K562 (cell line): ENCODE measurements at regions not wholly inside any gene's neighbourhood (a gene's known extent, or its start where the extent isn't known, plus 50 kb on each side); places are given as distances from the start of the nearest gene placed in this dataset.

Experiments used
- ATAC-seq: fragments of 200-7000 bp; cut with Tn5 transposase; 3 replicates; pipeline ENCODE4 v1.9.1; 2020; ENCODE audit warnings: moderate library complexity
- BruUV-seq: library from RNA; stranded (reverse); fragments of 400-500 nt; replicated peaks from 2 replicates; lab custom pipeline; 2021; lab: Mats Ljungman, UMichigan
- CTCF ChIA-PET: fragments of 300-600 bp; formaldehyde crosslinking; extraction: SDS; loops from one replicate; lab custom pipeline; 2021; ENCODE audit warnings: low intra/inter-chr PET ratio; lab: Yijun Ruan, JAX
- POLR2A ChIA-PET: fragments of 300-600, 350-650 bp; sonication (Branson Sonifier 250); formaldehyde crosslinking; extraction: SDS; loops from one replicate; lab custom pipeline; 2021; ENCODE audit warnings: antibody characterized with exemption, inconsistent platforms; lab: Yijun Ruan, JAX
- DNase-seq, 4 experiments: peaks; one replicate each; pipeline versions ENCODE4 v3.0.0 to v3.0.0-alpha.2; 2011 to 2018; ENCODE audit warnings: low spot score in 3 of 4, mixed read lengths in 3 of 4; ENCODE audit errors: extremely low read depth in 1 of 4
- FAIRE-seq: peaks from 2 replicates; lab custom pipeline; 2011; peaks lifted over from hg19 to GRCh38; lab: Jason Lieb, UNC
- H2AFZ ChIP-seq: 2 replicates; pipeline ENCODE4 v1.6.0; 2011; ENCODE audit warnings: low read depth, low read length, control low read depth, inconsistent platforms
- H3K27ac ChIP-seq: fragments of 200-600 bp; 3 replicates; pipeline ENCODE4 v1.8.0; 2011; ENCODE audit warnings: low read depth, mild to moderate bottlenecking, control low read depth, inconsistent platforms, low read length, moderate library complexity, mixed read lengths; ENCODE audit errors: extremely low read depth
- H3K27me3 ChIP-seq, 2 experiments: fragments of 300-600 bp in 1 of 2; 2 replicates in 1 of 2; 3 replicates in 1 of 2; pipeline versions ENCODE4 v1.6.0 to v1.8.0; 2011; ENCODE audit warnings: inconsistent platforms in 2 of 2, low read length in 2 of 2, mild to moderate bottlenecking in 1 of 2, mixed read lengths in 1 of 2, moderate library complexity in 1 of 2; ENCODE audit not compliant: control insufficient read depth in 2 of 2, insufficient read depth in 2 of 2
- H3K36me3 ChIP-seq: fragments of 300-600 bp; 3 replicates; pipeline ENCODE4 v1.8.0; 2011; ENCODE audit warnings: mild to moderate bottlenecking, low read length, inconsistent platforms; ENCODE audit not compliant: control insufficient read depth, insufficient read depth
- H3K4me1 ChIP-seq, 2 experiments: fragments of 200-600 bp in 1 of 2; replicated peaks in 1 of 2; 2 replicates in 1 of 2; 3 replicates in 1 of 2; pipeline versions ENCODE4 v1.5.1 to v1.8.0; 2011; ENCODE audit warnings: inconsistent platforms in 2 of 2, low read length in 2 of 2, mild to moderate bottlenecking in 1 of 2, mixed read lengths in 1 of 2, moderate library complexity in 1 of 2; ENCODE audit not compliant: control insufficient read depth in 2 of 2, insufficient read depth in 2 of 2
- H3K4me2 ChIP-seq: 2 replicates; pipeline ENCODE4 v1.6.1; 2011; ENCODE audit warnings: low read length, control low read depth, inconsistent platforms, mixed read lengths; ENCODE audit not compliant: insufficient read depth
- H3K4me3 ChIP-seq: fragments of 200-600 bp; sonication (generic), shearing (Covaris generic); 2 replicates; pipeline ENCODE4 v1.5.1; 2016; ENCODE audit warnings: control low read depth, inconsistent platforms
- H3K79me2 ChIP-seq: fragments of 200-600 bp; 3 replicates; pipeline ENCODE4 v1.8.0; 2011; ENCODE audit warnings: low read length, inconsistent platforms; ENCODE audit not compliant: control insufficient read depth, insufficient read depth
- H3K9ac ChIP-seq, 2 experiments: 2 replicates each; pipeline versions ENCODE4 v1.6.0 to v1.6.1; 2011; ENCODE audit warnings: low read depth in 2 of 2, low read length in 2 of 2, control low read depth in 1 of 2, inconsistent platforms in 1 of 2, mild to moderate bottlenecking in 1 of 2, mixed read lengths in 1 of 2; ENCODE audit not compliant: insufficient read depth in 1 of 2
- H3K9me1 ChIP-seq: one replicate; pipeline ENCODE4 v1.6.0; 2011; ENCODE audit warnings: inconsistent platforms, mild to moderate bottlenecking, low read length, moderate library complexity; ENCODE audit not compliant: control insufficient read depth, insufficient read depth
- H3K9me3 ChIP-seq: replicated peaks from 2 replicates; pipeline ENCODE4 v1.5.1; 2011; ENCODE audit warnings: low read depth, low read length, inconsistent platforms; ENCODE audit not compliant: control insufficient read depth, insufficient read depth
- H4K20me1 ChIP-seq: replicated peaks from 2 replicates; pipeline ENCODE4 v1.6.1; 2011; ENCODE audit warnings: low read length, inconsistent platforms, mixed read lengths; ENCODE audit not compliant: control insufficient read depth, insufficient read depth
- LEF1 ChIP-seq: fragments of 450-650 bp; IDR thresholded peaks from 2 replicates; pipeline ENCODE4 v1.6.1; 2016; ENCODE audit warnings: mild to moderate bottlenecking
- MTA2 ChIP-seq: fragments of 450-650 bp; IDR thresholded peaks from 2 replicates; pipeline ENCODE4 v1.6.1; 2016; ENCODE audit warnings: low read depth
- PATZ1 ChIP-seq: fragments of 250-450 bp; sonication (Bioruptor Pico); IDR thresholded peaks from 2 replicates; pipeline ENCODE4 v1.5.0; 2020; ENCODE audit warnings: mild to moderate bottlenecking, borderline replicate concordance
- TFE3 ChIP-seq: fragments of 450-650 bp; formaldehyde crosslinking; IDR thresholded peaks from 2 replicates; pipeline ENCODE4 v1.4.0; 2020; ENCODE audit warnings: mild to moderate bottlenecking, mixed read lengths
- XRCC3 ChIP-seq: fragments of 450-650 bp; IDR thresholded peaks from 2 replicates; pipeline ENCODE4 v1.6.1; 2017; ENCODE audit warnings: mild to moderate bottlenecking, moderate library complexity
- WGBS: fragments of 100-300 bp; shearing (Covaris generic); methylation state at CpG from one replicate; pipeline ENCODE4 v1.1.6; 2016; ENCODE audit warnings: low coverage, mixed read lengths; ENCODE audit not compliant: insufficient coverage; ENCODE audit errors: missing lambda C conversion rate; 5-methylcytosine and 5-hydroxymethylcytosine counted together
- in situ Hi-C: fragments of 300-500 bp; cut with MboI; formaldehyde crosslinking; loops from 4 replicates; pipeline ENCODE4 v1.15.0; 2018; ENCODE audit warnings: inconsistent platforms, mixed read lengths
- intact Hi-C: fragments of 100-400 bp; cut with micrococcal nuclease; formaldehyde crosslinking; loops from 2 replicates; pipeline ENCODE4 v1.14.2; 2022

GRCh38 chr11:119531623-119532022 is 108.7 kb upstream of the THY1 start (continued):
- TF ChIP-seq LEF1, result no peak
- no peak for TF ChIP-seq MTA2
- no peak for TF ChIP-seq TFE3 (CRISPR knock-in tag)

- in situ Hi-C loops, result no loop called here
- H4K20me1 ChIP-seq, result peaks cover 6% of the 10 kb centered on the region; the same call in 1 of the 2 replicates
- 0 out of 2 replicates have a peak, but pooled peaks have one; percentile 20 for TF ChIP-seq PATZ1 (CRISPR knock-in tag)
- no peak for TF ChIP-seq XRCC3
- no peaks in the 10 kb centered on the region for H3K36me3 ChIP-seq
- ATAC-seq (no peak), FAIRE-seq (no peak), DNase-seq (no peak)
- H3K27ac ChIP-seq, result no peak overlapping the region
- no peak overlapping the region for H3K4me2 ChIP-seq
- H3K4me1 ChIP-seq, result peaks cover 0 to 5% of the 10 kb centered on the region in 2 experiments; a peak in 1 of 5 replicates
- H3K4me3 ChIP-seq, result no peak overlapping the region
- H2AFZ ChIP-seq, result no peak overlapping the region
- no TSS peak for BruUV-seq
- intact Hi-C loops, result no loop called here
- ChIA-PET CTCF (no interaction called here), POLR2A (no interaction called here)
- H3K9ac ChIP-seq, result no peak overlapping the region
- no peaks in the 10 kb centered on the region for H3K9me3 ChIP-seq
- WGBS, result 7% methylated on average over 3 of the region's 3 CpGs
- no peaks in the 10 kb centered on the region for H3K79me2 ChIP-seq
- peaks cover 11 to 44% of the 10 kb centered on the region in 2 experiments; a peak in 4 of 5 replicates for H3K27me3 ChIP-seq
- peaks cover 4% of the 10 kb centered on the region for H3K9me1 ChIP-seq
These were observed 108.1 kb upstream of the THY1 start for GRCh38 chr11:119531056-119531455.
